ENCODE measurements at regions not wholly inside any gene's neighbourhood (a gene's known extent, or its start where the extent isn't known, plus 50 kb on each side); places are given as distances from the start of the nearest gene placed in this dataset.
"Not testable (repeated sequence)": the region's sequence is repeated elsewhere in the genome, so short reads cannot be mapped to it uniquely, and the experiment has no call there.

DNA sequence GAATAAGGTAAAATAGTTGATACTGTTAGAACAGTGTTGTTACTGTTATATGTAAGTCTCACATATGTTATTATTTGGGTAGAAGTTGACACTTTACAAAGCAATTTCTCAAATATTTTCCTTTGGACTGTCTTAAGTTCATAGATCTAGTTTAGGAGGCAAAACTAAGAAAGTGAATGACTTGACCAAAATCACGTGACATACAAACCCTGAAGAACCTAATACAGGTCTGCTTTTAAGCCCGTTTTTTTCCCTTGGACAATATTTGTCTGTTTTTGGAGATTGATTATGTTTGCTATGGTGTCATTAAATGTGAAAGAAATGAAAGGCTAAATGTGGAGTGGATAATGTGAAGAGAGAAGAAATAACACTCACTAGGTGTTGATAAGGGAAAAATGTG lies 644.9 kb upstream of the PITX2 start:
- no peak for DNase-seq (ENCODE audit: low read depth)

DNA sequence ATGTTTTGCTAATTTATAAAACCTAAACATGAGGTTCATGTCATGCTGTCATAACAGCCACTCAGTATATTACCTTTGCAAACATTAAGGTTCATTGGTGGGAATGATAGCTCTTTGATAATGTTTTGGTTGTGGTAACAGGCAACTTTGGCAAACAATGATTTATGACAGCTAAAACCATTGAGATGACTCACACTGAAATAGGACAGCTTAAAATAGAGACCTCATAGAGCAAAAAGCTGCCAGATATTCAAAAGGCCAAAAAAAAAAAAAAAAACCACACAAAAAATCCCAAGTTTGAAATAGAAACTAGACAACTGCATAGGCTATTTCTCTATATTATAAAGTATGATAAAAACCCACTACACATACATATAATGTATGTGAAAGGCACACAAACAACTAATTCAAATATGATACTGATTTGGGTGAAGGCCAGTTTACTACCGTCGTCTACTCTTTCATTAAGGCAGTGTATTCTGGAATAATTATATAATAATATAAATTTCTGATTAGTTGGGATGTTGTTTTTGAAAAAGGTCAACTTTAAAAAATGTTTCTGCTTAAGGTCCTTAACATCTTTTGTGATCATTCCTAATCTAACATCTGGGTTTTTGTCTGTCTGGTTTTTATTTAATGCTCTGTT lies 646.0 kb upstream of the PITX2 start:
- peak; percentile 81 for DNase-seq (ENCODE audit: low read depth)

DNA sequence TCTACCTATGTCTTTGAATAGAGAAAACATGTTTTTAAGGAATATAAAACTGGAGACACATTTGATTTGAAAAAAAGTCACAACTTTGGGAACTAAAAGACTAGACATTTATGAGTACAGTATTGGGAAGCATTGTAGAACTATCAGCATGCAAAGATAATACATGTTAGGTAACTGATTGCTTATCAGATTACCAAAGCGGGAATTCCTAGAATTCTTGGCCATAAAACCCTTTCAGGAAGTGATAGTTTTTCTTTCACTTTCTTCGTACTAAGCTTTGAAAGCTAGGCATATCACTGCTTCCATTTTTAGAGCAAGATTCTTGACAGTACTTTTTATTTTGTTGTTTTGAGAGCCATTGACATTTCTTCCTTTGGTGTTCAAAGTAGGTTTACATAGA lies 646.6 kb upstream of the PITX2 start:
- DNase-seq (ENCODE audit: low read depth) = peak; percentile 55

DNA sequence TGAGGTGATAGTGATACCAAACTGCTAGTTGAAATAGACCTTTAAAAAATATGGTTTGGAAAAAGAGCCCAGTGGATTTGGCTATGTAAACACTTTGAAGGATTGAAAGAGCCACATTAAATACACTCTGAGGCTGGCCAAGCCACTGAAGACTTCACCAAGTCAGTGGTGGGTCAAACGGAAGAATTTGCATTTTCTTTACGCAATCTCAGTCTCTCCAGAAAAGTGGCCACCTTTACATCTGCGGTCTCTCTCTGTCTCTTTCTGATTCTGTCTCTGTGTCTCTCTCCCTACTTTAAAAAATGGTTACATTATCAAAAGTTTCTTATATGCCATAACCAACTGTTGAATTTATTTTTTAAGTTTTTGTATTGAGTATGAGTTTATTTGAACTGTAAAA lies 651.2 kb upstream of the PITX2 start:
- DNase-seq (ENCODE audit: low read depth) = no peak

DNA sequence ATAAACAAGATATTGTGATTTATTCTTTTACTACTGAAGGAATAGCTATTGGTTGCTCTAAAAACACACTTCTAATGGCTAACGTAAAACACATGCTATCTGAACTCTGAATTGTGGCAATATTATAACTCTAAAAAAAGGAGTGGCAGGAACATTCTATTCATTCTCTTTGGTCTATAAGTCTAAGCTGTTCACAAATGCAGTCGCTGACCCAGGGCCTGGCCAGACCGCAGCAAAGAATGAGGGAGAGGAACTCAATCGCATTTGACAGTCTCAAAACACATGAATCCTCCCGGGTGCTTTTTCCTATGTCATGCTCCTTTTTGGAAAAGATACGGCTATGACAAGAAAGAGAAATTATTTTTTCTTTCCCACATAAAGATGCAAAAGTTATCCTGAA lies 651.6 kb upstream of the PITX2 start:
- DNase-seq (ENCODE audit: low read depth) = no peak

DNA sequence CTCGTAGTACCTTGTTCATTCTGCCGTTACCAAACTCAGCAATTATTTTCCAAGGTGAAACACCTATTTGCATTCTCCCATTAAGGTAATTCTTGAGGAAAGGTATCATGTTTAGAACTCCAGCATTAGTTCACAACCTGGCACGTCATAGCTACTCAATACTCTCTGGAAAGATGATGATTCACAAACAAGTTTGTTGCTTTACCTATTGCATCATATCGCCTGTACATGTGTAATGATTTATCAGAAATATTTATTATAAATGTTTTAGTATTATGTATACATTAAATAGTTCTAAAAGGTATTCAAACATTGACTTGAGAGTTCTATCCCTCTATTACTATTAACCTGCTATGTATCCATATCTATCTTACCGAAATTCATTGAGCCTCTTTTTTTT lies 658.3 kb upstream of the PITX2 start:
- no peak for DNase-seq (ENCODE audit: low read depth)

DNA sequence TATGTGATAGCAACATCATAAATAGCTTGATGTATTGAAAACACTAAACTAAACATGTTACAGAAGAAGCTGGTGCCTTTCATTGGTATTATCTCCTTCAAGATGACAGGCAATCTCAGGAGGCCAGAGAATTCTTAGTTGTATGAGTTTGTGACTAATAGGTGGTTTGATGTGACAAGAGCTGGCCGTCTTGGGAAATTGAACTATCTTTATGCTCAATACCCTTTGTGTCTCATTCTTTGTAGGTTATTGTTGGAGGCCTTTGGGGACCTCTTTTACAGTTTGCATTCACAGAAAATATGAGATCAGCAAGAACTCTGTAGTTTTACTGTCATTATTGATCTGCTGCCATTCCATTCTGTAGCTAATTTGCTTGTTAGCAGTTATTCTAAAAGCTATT lies 659.2 kb upstream of the PITX2 start:
- no peak for DNase-seq (ENCODE audit: low read depth)

DNA sequence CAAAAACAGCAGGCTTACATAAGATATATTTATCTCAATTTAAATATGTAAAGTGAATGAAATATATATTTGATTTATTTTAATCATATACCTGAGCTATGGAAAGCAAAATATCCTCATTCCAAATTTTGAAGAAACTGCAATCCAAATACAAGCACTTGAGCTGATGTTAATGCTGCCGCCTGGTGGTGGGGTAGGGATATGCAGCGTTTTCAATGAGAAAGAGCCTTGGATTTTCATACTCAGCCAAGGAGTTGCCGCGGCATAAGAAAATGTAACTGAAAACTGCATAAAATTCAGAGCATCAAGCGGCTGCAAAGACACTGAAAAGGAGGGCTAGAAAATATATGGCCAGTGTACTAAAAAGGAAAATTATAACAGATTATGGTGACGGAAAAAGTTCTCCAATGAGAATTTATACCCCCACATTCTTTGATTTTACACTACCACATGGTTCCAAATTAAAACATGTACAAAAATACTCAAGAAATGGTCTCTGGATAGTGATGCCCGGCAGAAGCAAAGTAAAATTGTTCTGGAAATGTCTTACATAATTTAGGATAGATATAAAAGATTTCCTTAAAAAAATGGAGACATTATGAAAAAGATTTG lies 660.3 kb upstream of the PITX2 start:
- peak; percentile 34 for DNase-seq (ENCODE audit: low read depth)

DNA sequence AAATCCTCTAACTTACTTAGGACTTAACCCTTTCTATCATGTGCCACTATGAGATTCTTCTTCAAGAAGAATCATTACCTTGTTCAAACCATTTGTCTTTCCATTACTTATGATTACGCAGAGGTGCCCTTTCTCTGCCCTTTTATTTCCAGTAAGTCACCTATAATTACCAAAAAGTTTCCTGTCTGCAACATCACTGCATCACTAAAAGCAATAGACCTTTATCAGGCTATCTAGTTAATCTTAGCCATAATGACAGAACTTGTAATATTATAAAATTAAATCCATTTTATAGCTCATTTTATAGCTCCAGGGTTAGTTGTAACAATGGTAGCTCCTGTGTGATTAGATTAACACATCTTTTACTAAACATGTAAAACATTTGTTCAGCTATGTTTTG lies 673.6 kb upstream of the PITX2 start:
- no peak for DNase-seq (ENCODE audit: low read depth)

DNA sequence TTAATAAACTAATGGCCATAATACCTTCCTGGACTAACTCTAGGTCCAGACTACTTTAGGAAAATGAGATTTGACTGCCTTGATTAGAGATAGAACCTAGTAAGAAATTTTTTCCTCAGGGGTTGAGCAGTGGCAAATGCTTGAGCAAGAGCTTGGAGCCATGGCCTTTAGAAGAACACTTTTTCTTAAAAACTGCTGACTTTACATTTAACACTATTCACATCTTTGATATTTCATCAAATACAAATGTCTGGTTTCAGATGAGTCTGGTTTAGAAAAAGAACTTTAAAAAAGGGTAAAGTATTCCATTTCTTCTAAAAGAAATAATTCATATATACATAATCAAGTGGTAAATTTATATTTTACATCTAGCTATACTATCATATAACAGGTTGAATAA lies 680.9 kb upstream of the PITX2 start:
- DNase-seq (ENCODE audit: low read depth) = no peak

DNA sequence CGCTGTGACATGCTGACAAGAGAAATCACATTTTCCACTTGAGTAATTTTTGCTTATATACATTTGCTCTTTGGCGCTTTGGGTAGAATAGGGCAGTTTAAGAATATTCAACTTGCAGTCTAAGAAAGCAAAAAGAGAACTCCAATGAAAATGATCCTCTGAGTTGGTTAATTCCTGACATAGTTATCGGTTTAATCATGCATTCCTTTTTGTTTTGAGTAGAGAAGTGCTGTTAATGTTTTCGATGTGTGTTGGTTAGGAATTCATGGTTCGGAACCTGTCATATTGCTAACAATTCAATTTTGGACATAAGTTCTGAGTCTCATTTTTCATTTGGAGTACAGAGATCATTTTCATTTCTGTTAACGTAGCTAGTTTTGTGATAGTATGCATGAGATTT lies 700.6 kb upstream of the PITX2 start:
- peak; percentile 84 for DNase-seq (ENCODE audit: low read depth)

DNA sequence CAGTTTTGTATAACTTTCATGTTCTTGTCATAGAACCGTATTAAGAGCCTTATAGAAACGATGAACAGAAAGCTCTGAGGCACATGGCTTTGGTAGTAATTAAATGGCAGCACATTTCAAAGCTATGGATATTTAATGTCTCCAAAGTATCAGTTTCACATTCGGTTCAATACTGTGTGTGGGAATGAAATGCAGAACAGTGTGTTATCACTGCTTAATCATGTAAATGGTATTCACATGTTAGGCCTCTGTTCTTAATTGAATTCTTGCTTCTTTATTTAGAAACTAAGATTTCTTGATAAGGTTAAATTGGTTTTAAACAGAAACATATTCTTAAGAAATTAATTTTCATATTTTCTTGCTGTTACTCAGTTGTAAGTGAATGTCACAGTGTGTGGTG lies 701.0 kb upstream of the PITX2 start:
- DNase-seq (ENCODE audit: low read depth) = peak; percentile 29

DNA sequence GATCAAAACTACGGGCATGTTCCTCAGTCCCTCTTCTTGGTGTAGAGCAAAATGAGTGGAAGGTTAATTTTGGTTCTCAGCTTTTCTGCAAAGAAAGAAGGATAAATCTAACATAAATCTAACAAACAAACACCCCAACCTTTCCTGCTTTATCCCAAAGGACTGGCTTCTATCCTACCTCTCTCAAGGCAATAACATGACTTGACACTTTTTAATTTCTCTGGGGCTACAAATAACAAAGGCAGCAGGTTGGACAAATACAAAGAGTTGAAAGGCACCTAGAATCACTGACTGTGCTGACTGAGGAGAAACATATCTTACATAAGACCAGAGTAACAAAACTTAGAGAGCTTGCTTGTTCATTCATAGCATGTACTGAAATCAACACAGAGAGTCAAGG lies 703.6 kb upstream of the PITX2 start:
- DNase-seq (ENCODE audit: low read depth) = no peak

DNA sequence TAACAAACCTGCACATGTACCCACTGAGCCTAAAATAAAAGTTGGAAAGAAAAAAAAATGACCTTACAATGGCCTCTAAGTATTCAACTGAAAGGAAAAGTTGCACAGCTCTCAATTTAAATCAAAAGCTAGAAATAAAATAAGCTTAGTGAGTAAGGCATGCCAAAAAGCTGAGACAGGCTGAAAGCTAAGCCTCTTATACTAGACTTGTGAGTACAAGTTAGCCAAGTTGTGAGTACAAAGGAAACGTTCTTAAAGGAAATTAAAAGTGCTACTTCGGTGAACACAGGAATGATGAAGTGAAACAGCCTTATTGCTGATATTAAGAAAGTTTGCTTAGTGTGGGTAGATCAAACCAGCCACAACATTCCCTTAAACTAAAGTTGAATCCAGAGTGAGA lies 707.9 kb upstream of the PITX2 start:
- DNase-seq (ENCODE audit: low read depth) = no peak

DNA sequence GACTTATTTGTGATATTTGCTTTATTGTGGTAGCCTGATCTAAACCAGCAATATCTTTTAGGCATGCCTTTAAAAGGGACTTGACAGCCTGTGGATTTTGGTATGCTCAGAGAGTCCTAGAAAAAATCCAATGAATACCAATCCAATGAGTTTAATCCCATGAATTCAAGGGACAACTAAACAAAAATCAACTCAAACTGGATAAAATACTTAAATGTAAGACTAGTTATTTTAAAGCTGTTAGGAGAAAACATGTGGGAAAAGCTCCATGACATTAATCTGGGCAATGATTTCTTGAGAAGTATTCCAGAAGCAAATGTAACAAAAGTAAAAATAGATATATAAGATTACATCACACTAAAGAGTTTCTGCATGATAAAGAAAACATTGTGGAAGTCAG lies 711.5 kb upstream of the PITX2 start:
- DNase-seq (ENCODE audit: low read depth) = no peak

DNA sequence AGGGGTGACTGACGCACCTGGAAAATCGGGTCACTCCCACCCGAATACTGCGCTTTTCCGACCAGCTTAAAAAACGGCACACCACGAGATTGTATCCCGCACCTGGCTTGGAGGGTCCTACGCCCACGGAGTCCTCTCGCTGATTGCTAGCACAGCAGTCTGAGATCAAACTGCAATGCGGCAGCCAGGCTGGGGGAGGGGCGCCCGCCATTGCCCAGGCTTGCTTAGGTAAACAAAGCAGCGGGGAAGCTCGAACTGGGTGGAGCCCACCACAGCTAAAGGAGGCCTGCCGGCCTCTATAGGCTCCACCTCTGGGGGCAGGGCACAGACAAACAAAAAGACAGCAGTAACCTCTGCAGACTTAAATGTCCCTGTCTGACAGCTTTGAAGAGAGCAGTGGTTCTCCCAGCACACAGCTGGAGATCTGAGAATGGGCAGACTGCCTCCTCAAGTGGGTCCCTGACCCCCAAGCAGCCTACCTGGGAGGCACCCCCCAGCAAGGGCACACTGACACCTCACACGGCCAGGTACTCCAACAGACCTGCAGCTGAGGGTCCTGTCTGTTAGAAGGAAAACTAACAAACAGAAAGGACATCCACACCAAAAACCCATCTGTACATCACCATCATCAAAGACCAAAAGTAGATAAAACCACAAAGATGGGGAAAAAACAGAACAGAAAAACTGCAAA lies 714.5 kb upstream of the PITX2 start:
- DNase-seq (ENCODE audit: low read depth) = not testable (repeated sequence)

DNA sequence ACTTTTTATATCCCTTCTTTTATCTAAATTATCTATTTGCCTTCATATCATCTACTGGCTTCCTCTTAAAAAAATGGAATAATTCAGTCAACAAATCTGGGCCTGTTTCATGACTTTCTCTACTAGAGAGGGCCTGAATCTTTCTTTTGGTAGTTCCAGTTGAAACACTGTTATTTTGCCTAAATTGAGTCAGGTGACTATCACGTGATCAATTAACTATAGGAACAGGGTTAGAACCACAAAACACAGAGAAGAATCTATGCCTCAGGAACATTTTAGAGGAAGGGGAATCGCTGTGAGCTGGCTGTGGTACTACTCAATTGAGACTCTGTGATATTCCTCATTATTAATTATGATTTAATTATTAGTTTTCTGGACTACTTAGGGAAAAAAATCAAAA lies 736.7 kb upstream of the PITX2 start:
- DNase-seq (ENCODE audit: low read depth) = no peak

DNA sequence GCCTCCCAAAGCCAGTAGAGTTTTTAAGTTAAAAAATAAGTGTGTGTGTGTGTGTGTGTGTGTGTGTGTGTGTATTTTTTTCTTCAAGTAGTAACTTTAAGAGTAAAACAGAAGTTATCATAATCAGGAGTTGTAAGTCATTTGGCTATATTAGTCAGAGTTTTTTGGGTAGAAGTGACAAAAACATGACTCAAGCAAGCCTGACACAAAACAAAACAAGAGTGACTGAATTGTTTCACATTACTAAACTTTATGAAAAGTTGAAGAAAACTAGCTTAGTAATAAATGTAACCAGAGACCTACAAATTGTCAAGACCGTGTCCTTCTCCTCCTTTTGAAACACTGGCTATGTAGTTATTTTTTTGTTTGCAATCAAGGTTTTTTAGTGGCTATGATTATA lies 738.0 kb upstream of the PITX2 start:
- peak; percentile 15 for DNase-seq (ENCODE audit: low read depth)

DNA sequence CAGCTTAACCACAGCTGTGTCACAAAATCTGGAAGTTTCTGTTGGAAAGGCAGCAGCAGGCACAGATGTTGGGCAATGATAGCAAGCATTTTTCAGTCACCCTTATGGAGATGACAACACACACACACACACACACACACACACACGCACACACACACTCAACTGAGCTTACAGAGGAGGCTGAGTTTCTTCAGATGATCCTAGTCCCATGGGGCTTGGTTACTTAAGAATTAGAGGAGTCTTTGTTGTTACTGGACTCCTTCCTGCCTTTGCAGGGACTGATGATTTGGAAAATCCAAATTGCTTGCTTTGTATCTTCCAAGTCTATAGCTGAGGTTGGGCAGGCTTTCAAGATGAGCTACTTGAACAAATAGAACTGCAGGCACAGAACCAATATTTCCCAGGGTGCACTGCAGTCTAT lies 740.1 kb upstream of the PITX2 start:
- peak; percentile 5 for DNase-seq (ENCODE audit: low read depth)

DNA sequence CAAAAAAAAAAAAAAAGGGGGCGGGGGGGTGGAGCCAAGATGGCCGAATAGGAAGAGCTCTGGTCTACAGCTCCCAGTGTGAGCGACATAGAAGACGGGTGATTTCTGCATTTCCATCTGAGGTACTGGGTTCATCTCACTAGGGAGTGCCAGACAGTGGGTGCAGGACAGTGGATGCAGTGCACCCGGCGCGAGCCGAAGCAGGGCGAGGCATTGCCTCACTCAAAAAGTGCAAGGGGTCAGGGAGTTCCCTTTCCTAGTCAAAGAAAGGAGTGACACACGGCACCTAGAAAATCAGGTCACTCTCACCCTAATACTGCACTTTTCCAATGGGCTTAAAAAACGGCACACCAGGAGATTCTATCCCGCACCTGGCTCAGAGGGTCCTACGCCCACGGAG lies 755.0 kb upstream of the PITX2 start:
- DNase-seq (ENCODE audit: low read depth) = not testable (repeated sequence)

DNA sequence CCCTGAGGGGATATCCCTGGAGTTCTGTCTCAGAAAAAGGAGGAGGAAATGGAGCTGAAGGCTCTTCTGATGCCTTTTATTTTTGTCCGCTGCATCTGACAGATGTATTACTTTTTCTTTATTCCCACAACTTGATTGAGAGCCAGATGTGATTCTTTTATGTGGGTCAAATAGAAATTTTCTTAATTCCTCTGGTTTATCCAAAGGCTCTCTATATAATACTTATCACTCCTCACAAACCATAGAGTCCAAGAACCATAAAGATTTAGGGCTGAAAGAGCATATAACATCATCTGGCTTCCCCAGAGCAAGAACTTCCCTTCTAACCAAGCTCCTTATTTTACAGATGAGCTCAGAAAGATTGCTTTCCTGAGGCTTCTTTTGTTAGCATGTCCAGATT lies 756.7 kb upstream of the FAM241A start:
- no peak for DNase-seq (ENCODE audit: low read depth)

DNA sequence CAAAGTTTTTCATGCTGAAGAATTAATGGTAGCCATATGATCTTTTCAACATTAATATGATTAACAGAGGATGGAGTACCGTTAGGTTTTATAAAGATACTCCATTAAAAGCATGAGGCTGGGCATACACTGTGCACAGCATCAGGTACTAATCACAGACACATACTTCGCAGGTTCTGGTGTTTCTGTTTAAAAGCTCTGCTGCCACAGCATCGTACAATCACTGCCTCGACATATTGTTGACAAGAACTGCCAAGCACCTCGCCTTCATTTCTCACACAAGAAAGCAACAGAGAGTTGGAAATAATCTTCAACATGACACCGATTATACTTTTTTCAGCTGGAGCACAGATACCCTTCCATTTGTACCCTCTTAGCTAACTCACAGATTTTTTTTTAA lies 753.4 kb upstream of the FAM241A start:
- no peak for DNase-seq (ENCODE audit: low read depth)

DNA sequence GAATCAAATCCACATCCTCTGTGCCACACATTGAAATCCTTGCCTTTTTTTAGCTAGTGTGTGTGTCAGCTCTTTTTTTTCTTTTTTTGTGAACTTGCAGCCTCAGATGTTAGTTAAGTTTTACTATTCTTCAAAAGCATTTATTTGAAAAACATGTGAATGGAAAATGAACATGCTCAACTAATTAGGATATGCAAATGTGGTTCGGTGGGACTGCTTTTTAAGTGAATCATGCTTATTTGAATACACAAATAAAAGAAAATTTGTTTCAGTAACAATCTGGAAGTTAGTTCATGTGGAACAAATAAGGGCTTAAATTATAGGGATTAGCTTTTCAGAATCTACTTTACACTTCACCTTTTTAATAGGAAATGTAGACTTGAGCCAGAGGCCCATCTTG lies 751.5 kb upstream of the FAM241A start:
- peak; percentile 4 for DNase-seq (ENCODE audit: low read depth)

Measured in M059J (cell line).